Adipocyte (in vitro differentiated cells): ENCODE measurements at regions not wholly inside any gene's neighbourhood (a gene's known extent, or its start where the extent isn't known, plus 50 kb on each side); places are given as distances from the start of the nearest gene placed in this dataset.

ENCODE experiments used
- DNase-seq: peaks from one replicate; pipeline ENCODE4 v3.0.0-alpha.2; 2015; ENCODE audit warnings: low read depth
- H3K27me3 ChIP-seq: replicated peaks from 2 replicates; pipeline ENCODE4 v1.7.0; 2013; ENCODE audit warnings: mild to moderate bottlenecking, low read length, moderate library complexity; ENCODE audit not compliant: control insufficient read depth, insufficient read depth
- H3K36me3 ChIP-seq: 2 replicates; pipeline ENCODE4 v1.7.0; 2013; ENCODE audit warnings: low read length, mild to moderate bottlenecking, moderate library complexity; ENCODE audit not compliant: control insufficient read depth, insufficient read depth, severe bottlenecking
- H3K4me1 ChIP-seq: 2 replicates; pipeline ENCODE4 v1.7.0; 2013; ENCODE audit warnings: mild to moderate bottlenecking, low read length, moderate library complexity; ENCODE audit not compliant: control insufficient read depth, insufficient read depth
- H3K4me3 ChIP-seq: 2 replicates; pipeline ENCODE4 v1.7.0; 2013; ENCODE audit warnings: mild to moderate bottlenecking, low read length, moderate library complexity
- H3K9ac ChIP-seq: 2 replicates; pipeline ENCODE4 v1.7.0; 2013; ENCODE audit warnings: mild to moderate bottlenecking, low read length, moderate library complexity
- H3K9me3 ChIP-seq: 2 replicates; pipeline ENCODE4 v1.7.0; 2013; ENCODE audit warnings: mild to moderate bottlenecking, low read length, moderate library complexity; ENCODE audit not compliant: control insufficient read depth

GRCh38 chr4:121574618-121575017 lies 122.2 kb downstream of the ANXA5 start:
- DNase-seq: no peak

GRCh38 chr4:121567748-121568147 lies 129.0 kb downstream of the ANXA5 start:
- Histone ChIP-seq H3K36me3 (no peaks in the 10 kb centered on the region), H3K4me3 (no peak overlapping the region), H3K9ac (no peak overlapping the region), H3K9me3 (no peaks in the 10 kb centered on the region), H3K27me3 (no peaks in the 10 kb centered on the region), H3K4me1 (no peaks in the 10 kb centered on the region)
- DNase-seq: no peak

More at GRCh38 chr4:121574618-121575017, 122.2 kb downstream of the ANXA5 start:
- H3K36me3 ChIP-seq: no peaks in the 10 kb centered on the region
- H3K4me1 ChIP-seq: no peaks in the 10 kb centered on the region
- no peaks in the 10 kb centered on the region for H3K27me3 ChIP-seq
- no peak overlapping the region for H3K4me3 ChIP-seq
- no peaks in the 10 kb centered on the region for H3K9me3 ChIP-seq
- no peak overlapping the region for H3K9ac ChIP-seq

- Histone ChIP-seq H3K36me3 (no peaks in the 10 kb centered on the region), H3K9me3 (no peaks in the 10 kb centered on the region), H3K27me3 (no peaks in the 10 kb centered on the region), H3K9ac (no peak overlapping the region), H3K4me1 (no peaks in the 10 kb centered on the region), H3K4me3 (no peak overlapping the region)
- peak; percentile 27 for DNase-seq
These were observed 131.9 kb downstream of the ANXA5 start for GRCh38 chr4:121564840-121565375.

GRCh38 chr4:121562811-121563210 lies 134.0 kb downstream of the ANXA5 start:
- Histone ChIP-seq H3K4me3 (no peak overlapping the region), H3K9ac (no peak overlapping the region), H3K27me3 (no peaks in the 10 kb centered on the region), H3K36me3 (no peaks in the 10 kb centered on the region), H3K9me3 (no peaks in the 10 kb centered on the region), H3K4me1 (no peaks in the 10 kb centered on the region)
- DNase-seq: no peak

GRCh38 chr4:121555315-121556107 lies 141.3 kb downstream of the ANXA5 start:
- Histone ChIP-seq H3K36me3 (no peaks in the 10 kb centered on the region), H3K9me3 (no peaks in the 10 kb centered on the region), H3K4me3 (no peak overlapping the region), H3K4me1 (peaks cover 21% of the 10 kb centered on the region), H3K27me3 (no peaks in the 10 kb centered on the region), H3K9ac (no peak overlapping the region)
- peak; percentile 63 for DNase-seq

GRCh38 chr4:121554382-121554781 lies 142.4 kb downstream of the ANXA5 start:
- Histone ChIP-seq H3K9ac (no peak overlapping the region), H3K27me3 (no peaks in the 10 kb centered on the region), H3K4me1 (peaks cover 21% of the 10 kb centered on the region), H3K36me3 (no peaks in the 10 kb centered on the region), H3K9me3 (no peaks in the 10 kb centered on the region), H3K4me3 (no peak overlapping the region)
- DNase-seq: peak; percentile 77

- Histone ChIP-seq H3K4me1 (peaks cover 21% of the 10 kb centered on the region), H3K36me3 (no peaks in the 10 kb centered on the region), H3K4me3 (no peak overlapping the region), H3K27me3 (no peaks in the 10 kb centered on the region), H3K9ac (no peak overlapping the region), H3K9me3 (no peaks in the 10 kb centered on the region)
- DNase-seq: no peak
These were observed 144.9 kb downstream of the ANXA5 start for GRCh38 chr4:121551881-121552280.

- Histone ChIP-seq H3K27me3 (no peaks in the 10 kb centered on the region), H3K9me3 (no peaks in the 10 kb centered on the region), H3K9ac (no peak overlapping the region), H3K36me3 (no peaks in the 10 kb centered on the region), H3K4me3 (no peak overlapping the region), H3K4me1 (peaks cover 21% of the 10 kb centered on the region)
- no peak for DNase-seq
These were observed 145.5 kb downstream of the ANXA5 start for GRCh38 chr4:121551271-121551670.

GRCh38 chr4:121541696-121542095 lies 155.1 kb downstream of the ANXA5 start:
- Histone ChIP-seq H3K9ac (no peak overlapping the region), H3K4me3 (no peak overlapping the region), H3K27me3 (no peaks in the 10 kb centered on the region), H3K9me3 (no peaks in the 10 kb centered on the region), H3K36me3 (no peaks in the 10 kb centered on the region), H3K4me1 (no peaks in the 10 kb centered on the region)
- no peak for DNase-seq

- Histone ChIP-seq H3K27me3 (peaks cover 2% of the 10 kb centered on the region), H3K9me3 (no peaks in the 10 kb centered on the region), H3K4me1 (no peaks in the 10 kb centered on the region), H3K4me3 (no peak overlapping the region), H3K9ac (no peak overlapping the region), H3K36me3 (no peaks in the 10 kb centered on the region)
- no peak for DNase-seq
These were observed 154.5 kb upstream of the QRFPR start for GRCh38 chr4:121535351-121535750.

GRCh38 chr4:121534187-121534586 lies 153.4 kb upstream of the QRFPR start:
- Histone ChIP-seq H3K4me1 (no peaks in the 10 kb centered on the region), H3K9me3 (no peaks in the 10 kb centered on the region), H3K9ac (no peak overlapping the region), H3K27me3 (peaks cover 3% of the 10 kb centered on the region), H3K36me3 (no peaks in the 10 kb centered on the region), H3K4me3 (no peak overlapping the region)
- no peak for DNase-seq
